ENCODE measurements at regions not wholly inside any gene's neighbourhood (a gene's known extent, or its start where the extent isn't known, plus 50 kb on each side); places are given as distances from the start of the nearest gene placed in this dataset.

- TF ChIP-seq CTCF (IDR thresholded peaks at IDR 0.05) (no peak), EZH2 (IDR thresholded peaks at IDR 0.05) (no peak), EZH2phosphoT487 (IDR thresholded peaks at IDR 0.05) (no peak)
Observed at GRCh38 chr2:173823543-173823939, 141.6 kb downstream of the SP3 start.

All from neural progenitor cell (in vitro differentiated cells).